Inferior parietal cortex (tissue), 1 donor: ENCODE measurements at regions not wholly inside any gene's neighbourhood (a gene's known extent, or its start where the extent isn't known, plus 50 kb on each side); places are given as distances from the start of the nearest gene placed in this dataset.

Source experiments
- DNase-seq: peaks from one replicate; pipeline ENCODE4 v3.0.0-alpha.2; 2016; ENCODE audit errors: extremely low spot score

GRCh38 chr15:93283854-93284253 is 194.8 kb upstream of the RGMA start:
- no peak for DNase-seq

- no peak for DNase-seq
Observed at GRCh38 chr15:93282808-93283207, 193.8 kb upstream of the RGMA start.

GRCh38 chr15:93278783-93279182 is 189.8 kb upstream of the RGMA start:
- DNase-seq = no peak

GRCh38 chr15:93278006-93278405 is 189.0 kb upstream of the RGMA start:
- no peak for DNase-seq

- no peak for DNase-seq
Observed at GRCh38 chr15:93274257-93274656, 185.2 kb upstream of the RGMA start.

GRCh38 chr15:93271871-93272270 is 182.9 kb upstream of the RGMA start:
- no peak for DNase-seq

GRCh38 chr15:93270937-93271467 is 182.0 kb upstream of the RGMA start:
- no peak for DNase-seq

- no peak for DNase-seq
Observed at GRCh38 chr15:93268066-93268465, 179.1 kb upstream of the RGMA start.

GRCh38 chr15:93266291-93266690 is 177.3 kb upstream of the RGMA start:
- no peak for DNase-seq

GRCh38 chr15:93265111-93265556 is 176.1 kb upstream of the RGMA start:
- DNase-seq = no peak

GRCh38 chr15:93261845-93262244 is 172.8 kb upstream of the RGMA start:
- DNase-seq = no peak

- DNase-seq = no peak
Observed at GRCh38 chr15:93257920-93258319, 168.9 kb upstream of the RGMA start.

GRCh38 chr15:93253681-93254080 is 164.7 kb upstream of the RGMA start:
- no peak for DNase-seq

- DNase-seq = no peak
Observed at GRCh38 chr15:93252780-93253179, 163.8 kb upstream of the RGMA start.

GRCh38 chr15:93250950-93251349 is 161.9 kb upstream of the RGMA start:
- DNase-seq = no peak

GRCh38 chr15:93250209-93250608 is 161.2 kb upstream of the RGMA start:
- no peak for DNase-seq

GRCh38 chr15:93249623-93250022 is 160.6 kb upstream of the RGMA start:
- DNase-seq = no peak

GRCh38 chr15:93247466-93248121 is 158.6 kb upstream of the RGMA start:
- DNase-seq = no peak

- DNase-seq = no peak
Observed at GRCh38 chr15:93246266-93247242, 157.5 kb upstream of the RGMA start.

- no peak for DNase-seq
Observed at GRCh38 chr15:93245661-93246042, 156.6 kb upstream of the RGMA start.

GRCh38 chr15:93244696-93245660 is 156.0 kb upstream of the RGMA start:
- DNase-seq = no peak

GRCh38 chr15:93243573-93243972 is 154.6 kb upstream of the RGMA start:
- no peak for DNase-seq
